Hepatocyte (in vitro differentiated cells): ENCODE measurements at regions not wholly inside any gene's neighbourhood (a gene's known extent, or its start where the extent isn't known, plus 50 kb on each side); places are given as distances from the start of the nearest gene placed in this dataset.

ENCODE experiments used
- DNase-seq: peaks from one replicate; pipeline ENCODE4 v3.0.0-alpha.2; 2016; ENCODE audit warnings: low spot score
- H2AFZ ChIP-seq: fragments of 200-600 bp; sonication (generic); 2 replicates; pipeline ENCODE4 v1.6.0; 2016; ENCODE audit warnings: antibody characterized with exemption, mild to moderate bottlenecking
- H3K27ac ChIP-seq: fragments of 200-600 bp; sonication (generic); 2 replicates; pipeline ENCODE4 v1.5.1; 2016; ENCODE audit warnings: mild to moderate bottlenecking
- H3K27me3 ChIP-seq: fragments of 200-600 bp; sonication (generic); 2 replicates; pipeline ENCODE4 v1.6.1; 2016
- H3K36me3 ChIP-seq: fragments of 200-600 bp; sonication (generic); replicated peaks from 2 replicates; pipeline ENCODE4 v1.5.1; 2016; ENCODE audit warnings: low read depth; ENCODE audit not compliant: insufficient read depth
- H3K4me1 ChIP-seq: fragments of 200-600 bp; sonication (generic); 2 replicates; pipeline ENCODE4 v1.5.1; 2016; ENCODE audit warnings: mild to moderate bottlenecking, moderate library complexity; ENCODE audit not compliant: insufficient read depth
- H3K4me2 ChIP-seq: fragments of 200-600 bp; sonication (generic); 2 replicates; pipeline ENCODE4 v1.6.0; 2016
- H3K4me3 ChIP-seq: fragments of 200-600 bp; sonication (generic); 2 replicates; pipeline ENCODE4 v1.5.1; 2016; ENCODE audit warnings: mild to moderate bottlenecking
- H3K79me2 ChIP-seq: fragments of 200-600 bp; sonication (generic); 2 replicates; pipeline ENCODE4 v1.6.0; 2017; ENCODE audit warnings: mild to moderate bottlenecking
- H3K9me2 ChIP-seq: fragments of 200-600 bp; sonication (generic); replicated peaks from 2 replicates; pipeline ENCODE4 v1.6.0; 2017; ENCODE audit warnings: mild to moderate bottlenecking; ENCODE audit not compliant: insufficient read depth
- H3K9me3 ChIP-seq: fragments of 200-600 bp; sonication (generic); 2 replicates; pipeline ENCODE4 v1.5.1; 2016; ENCODE audit warnings: low read depth, mild to moderate bottlenecking
- H4K20me1 ChIP-seq: fragments of 200-600 bp; sonication (generic); 2 replicates; pipeline ENCODE4 v1.6.0; 2016; ENCODE audit warnings: mild to moderate bottlenecking; ENCODE audit not compliant: insufficient read depth, poor library complexity, severe bottlenecking
- EZH2 ChIP-seq: fragments of 200-600 bp; sonication (generic); IDR thresholded peaks from 2 replicates; pipeline ENCODE4 v1.6.1; 2016; ENCODE audit warnings: antibody characterized with exemption, mild to moderate bottlenecking, borderline replicate concordance
- EZH2phosphoT487 ChIP-seq: fragments of 200-600 bp; sonication (generic); IDR thresholded peaks from one replicate; pipeline ENCODE4 v1.6.1; 2018; ENCODE audit warnings: antibody characterized with exemption, mild to moderate bottlenecking, low read depth, moderate library complexity; ENCODE audit not compliant: unreplicated experiment, severe bottlenecking
- WGBS: methylation state at CpG from one replicate; pipeline ENCODE4 v1.1.6; 2016; ENCODE audit warnings: low lambda C conversion rate; ENCODE audit errors: missing lambda C conversion rate; 5-methylcytosine and 5-hydroxymethylcytosine counted together
- TF ChIP-seq, protein P1 (sequence below): fragments of 200-600 bp; sonication (generic); IDR thresholded peaks from 2 replicates; pipeline ENCODE4 v1.5.1; 2016; ENCODE audit warnings: antibody characterized with exemption, mild to moderate bottlenecking; ENCODE audit not compliant: poor library complexity

DNA sequence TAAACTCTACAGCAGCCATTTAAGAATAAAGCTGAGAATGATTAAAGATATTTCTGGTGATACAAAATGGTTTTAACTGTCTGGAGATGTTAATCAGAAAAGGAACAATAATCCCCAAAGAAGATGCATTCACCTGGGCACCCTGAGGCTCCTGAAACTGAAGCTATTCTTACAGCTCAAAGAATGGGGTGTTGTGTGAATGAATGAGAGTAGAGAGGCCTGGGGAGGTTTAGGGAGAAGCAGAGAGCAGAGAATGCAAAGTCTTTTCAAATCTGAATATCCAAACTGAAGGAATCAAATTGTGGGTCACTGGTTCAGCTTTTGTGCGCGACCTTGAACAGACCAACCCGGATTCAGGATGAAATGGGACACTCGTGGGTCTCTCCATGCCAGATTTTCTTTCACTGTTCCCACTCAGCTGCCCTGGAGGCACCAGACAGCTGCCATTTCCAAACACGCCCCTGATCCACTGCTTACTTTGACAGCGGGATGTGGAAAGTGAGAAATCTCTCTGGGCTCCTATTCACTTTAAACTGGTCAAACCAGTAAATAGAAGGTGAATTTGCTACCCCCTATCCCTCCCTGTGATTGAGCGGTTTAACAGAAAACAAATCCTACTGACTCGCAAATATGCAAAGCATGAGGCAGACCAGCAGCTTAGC is 485.5 kb upstream of the THBS1 start:
- TF ChIP-seq, protein P1, sequence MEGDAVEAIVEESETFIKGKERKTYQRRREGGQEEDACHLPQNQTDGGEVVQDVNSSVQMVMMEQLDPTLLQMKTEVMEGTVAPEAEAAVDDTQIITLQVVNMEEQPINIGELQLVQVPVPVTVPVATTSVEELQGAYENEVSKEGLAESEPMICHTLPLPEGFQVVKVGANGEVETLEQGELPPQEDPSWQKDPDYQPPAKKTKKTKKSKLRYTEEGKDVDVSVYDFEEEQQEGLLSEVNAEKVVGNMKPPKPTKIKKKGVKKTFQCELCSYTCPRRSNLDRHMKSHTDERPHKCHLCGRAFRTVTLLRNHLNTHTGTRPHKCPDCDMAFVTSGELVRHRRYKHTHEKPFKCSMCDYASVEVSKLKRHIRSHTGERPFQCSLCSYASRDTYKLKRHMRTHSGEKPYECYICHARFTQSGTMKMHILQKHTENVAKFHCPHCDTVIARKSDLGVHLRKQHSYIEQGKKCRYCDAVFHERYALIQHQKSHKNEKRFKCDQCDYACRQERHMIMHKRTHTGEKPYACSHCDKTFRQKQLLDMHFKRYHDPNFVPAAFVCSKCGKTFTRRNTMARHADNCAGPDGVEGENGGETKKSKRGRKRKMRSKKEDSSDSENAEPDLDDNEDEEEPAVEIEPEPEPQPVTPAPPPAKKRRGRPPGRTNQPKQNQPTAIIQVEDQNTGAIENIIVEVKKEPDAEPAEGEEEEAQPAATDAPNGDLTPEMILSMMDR: no peak
- TF ChIP-seq EZH2phosphoT487: no peak
- Histone ChIP-seq H3K27ac (peak overlapping the region; percentile 25), H2AFZ (peak overlapping the region; percentile 3), H3K4me1 (peaks cover 13% of the 10 kb centered on the region), H3K9me3 (no peaks in the 10 kb centered on the region), H3K4me3 (no peak overlapping the region), H3K4me2 (peak overlapping the region; percentile 19), H3K27me3 (no peaks in the 10 kb centered on the region), H3K79me2 (no peaks in the 10 kb centered on the region), H3K36me3 (no peaks in the 10 kb centered on the region), H4K20me1 (no peaks in the 10 kb centered on the region), H3K9me2 (no peaks in the 10 kb centered on the region)
- WGBS: 47% methylated on average over 8 of the region's 8 CpGs
- no peak for DNase-seq

DNA sequence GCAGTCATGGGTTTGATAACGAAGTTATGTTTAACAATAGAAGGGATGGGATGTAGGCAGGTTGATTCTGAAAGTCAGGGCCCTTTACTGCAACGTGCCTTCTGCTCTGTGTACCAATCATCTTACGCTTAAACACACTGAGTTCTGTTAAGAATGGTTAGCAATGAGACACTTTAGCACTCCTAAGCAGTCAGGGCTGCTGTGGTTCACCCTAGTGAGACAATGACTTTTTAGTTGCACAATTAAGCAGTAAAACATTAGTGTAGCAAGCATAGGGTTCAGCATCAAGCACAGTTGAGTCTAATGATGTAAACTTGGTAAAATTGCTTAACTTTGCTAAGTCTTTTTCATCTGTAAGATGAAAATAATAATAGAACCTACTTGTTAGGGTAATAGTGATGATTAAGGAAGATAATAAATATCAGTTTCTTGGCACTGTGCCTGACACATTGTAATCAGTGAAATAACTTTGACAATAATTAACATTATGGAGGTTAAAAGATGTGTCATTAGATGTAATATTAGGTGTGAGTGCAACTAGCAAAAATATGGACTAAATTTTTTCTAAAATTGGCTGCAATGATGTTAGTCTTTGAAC is 484.2 kb upstream of the THBS1 start:
- peaks cover 13% of the 10 kb centered on the region for H3K4me1 ChIP-seq
- no peaks in the 10 kb centered on the region for H3K79me2 ChIP-seq
- H3K27me3 ChIP-seq: no peaks in the 10 kb centered on the region
- WGBS: 71% methylated on average over 3 of the region's 3 CpGs
- H3K4me3 ChIP-seq: no peak overlapping the region
- no peak for DNase-seq
- no peak overlapping the region for H3K27ac ChIP-seq
- TF ChIP-seq EZH2phosphoT487 (no peak), EZH2 (no peak)
- TF ChIP-seq, protein P1: no peak
- no peaks in the 10 kb centered on the region for H4K20me1 ChIP-seq
- no peaks in the 10 kb centered on the region for H3K9me2 ChIP-seq
- no peaks in the 10 kb centered on the region for H3K9me3 ChIP-seq
- no peak overlapping the region for H3K4me2 ChIP-seq
- H3K36me3 ChIP-seq: no peaks in the 10 kb centered on the region
- no peak overlapping the region for H2AFZ ChIP-seq

DNA sequence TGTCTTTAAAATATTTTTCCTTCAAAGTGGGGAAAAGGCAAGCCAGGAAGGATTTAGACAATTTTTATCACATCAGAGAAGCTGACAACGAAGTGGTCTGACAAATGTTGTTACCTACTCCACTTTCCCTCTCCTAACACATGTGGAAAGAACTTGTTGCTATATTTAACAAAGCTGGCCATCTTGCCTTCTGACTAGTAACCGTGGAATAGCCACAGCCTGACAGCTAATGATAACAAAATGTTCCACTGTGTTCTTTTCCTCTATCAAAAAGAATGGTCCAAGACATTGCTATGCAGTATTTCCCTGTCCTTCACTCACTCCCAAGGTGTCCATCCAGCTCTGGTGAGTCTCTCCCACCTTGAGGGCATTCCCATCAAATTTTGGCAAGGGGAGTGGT is 481.4 kb upstream of the THBS1 start:
- no peak for TF ChIP-seq EZH2phosphoT487
- TF ChIP-seq EZH2: no peak
- TF ChIP-seq, protein P1: no peak
- Histone ChIP-seq H3K4me3 (no peak overlapping the region), H3K36me3 (no peaks in the 10 kb centered on the region), H2AFZ (no peak overlapping the region), H3K9me2 (no peaks in the 10 kb centered on the region), H3K9me3 (no peaks in the 10 kb centered on the region), H3K4me2 (no peak overlapping the region), H3K27ac (no peak overlapping the region), H4K20me1 (no peaks in the 10 kb centered on the region), H3K27me3 (no peaks in the 10 kb centered on the region), H3K79me2 (no peaks in the 10 kb centered on the region), H3K4me1 (peaks cover 13% of the 10 kb centered on the region)
- DNase-seq: no peak
- WGBS: 82% methylated on average over 2 of the region's 2 CpGs
